ENCODE measurements at regions not wholly inside any gene's neighbourhood (a gene's known extent, or its start where the extent isn't known, plus 50 kb on each side); places are given as distances from the start of the nearest gene placed in this dataset.

GRCh38 chr1:217921126-217921904 lies 290.2 kb downstream of the SPATA17 start:
- no peak for FAIRE-seq

GRCh38 chr1:217924924-217925323 lies 293.8 kb downstream of the SPATA17 start:
- no peak for FAIRE-seq
- DNase-seq (ENCODE audit: extremely low spot score, insufficient read length, low read depth) = no peak

More at GRCh38 chr1:217921126-217921904, 290.2 kb downstream of the SPATA17 start:
- DNase-seq (ENCODE audit: extremely low spot score, insufficient read length, low read depth) = no peak

GRCh38 chr1:217929213-217929885 lies 298.2 kb downstream of the SPATA17 start:
- no peak for DNase-seq (ENCODE audit: extremely low spot score, insufficient read length, low read depth)
- FAIRE-seq = no peak

GRCh38 chr1:217943361-217943760 lies 312.2 kb downstream of the SPATA17 start:
- no peak for DNase-seq (ENCODE audit: extremely low spot score, insufficient read length, low read depth)

GRCh38 chr1:217944550-217944949 lies 313.4 kb downstream of the SPATA17 start:
- no peak for DNase-seq (ENCODE audit: extremely low spot score, insufficient read length, low read depth)
- no peak for FAIRE-seq

More at GRCh38 chr1:217943361-217943760, 312.2 kb downstream of the SPATA17 start:
- no peak for FAIRE-seq

- FAIRE-seq = no peak
- DNase-seq (ENCODE audit: extremely low spot score, insufficient read length, low read depth) = no peak
These were observed 315.4 kb downstream of the SPATA17 start for GRCh38 chr1:217946511-217946910.

- DNase-seq (ENCODE audit: extremely low spot score, insufficient read length, low read depth) (no peak), FAIRE-seq (no peak)
These were observed 317.6 kb downstream of the SPATA17 start for GRCh38 chr1:217948741-217949140.

- DNase-seq (ENCODE audit: extremely low spot score, insufficient read length, low read depth) = no peak
- no peak for FAIRE-seq
These were observed 322.2 kb downstream of the SPATA17 start for GRCh38 chr1:217953330-217953729.

- FAIRE-seq (no peak), DNase-seq (ENCODE audit: extremely low spot score, insufficient read length, low read depth) (no peak)
These were observed 322.8 kb downstream of the SPATA17 start for GRCh38 chr1:217953922-217954321.

GRCh38 chr1:217955723-217956122 lies 324.6 kb downstream of the SPATA17 start:
- DNase-seq (ENCODE audit: extremely low spot score, insufficient read length, low read depth) (no peak), FAIRE-seq (no peak)

- FAIRE-seq (no peak), DNase-seq (ENCODE audit: extremely low spot score, insufficient read length, low read depth) (no peak)
These were observed 319.8 kb upstream of the RRP15 start for GRCh38 chr1:217965156-217965786.

- FAIRE-seq (no peak), DNase-seq (ENCODE audit: extremely low spot score, insufficient read length, low read depth) (no peak)
These were observed 317.0 kb upstream of the RRP15 start for GRCh38 chr1:217968085-217968484.

GRCh38 chr1:217969428-217969827 lies 315.7 kb upstream of the RRP15 start:
- DNase-seq (ENCODE audit: extremely low spot score, insufficient read length, low read depth) (no peak), FAIRE-seq (no peak)

- no peak for FAIRE-seq
- DNase-seq (ENCODE audit: extremely low spot score, insufficient read length, low read depth) = no peak
These were observed 307.1 kb upstream of the RRP15 start for GRCh38 chr1:217977943-217978342.

GRCh38 chr1:217981430-217981829 lies 303.7 kb upstream of the RRP15 start:
- DNase-seq (ENCODE audit: extremely low spot score, insufficient read length, low read depth) (no peak), FAIRE-seq (no peak)

- DNase-seq (ENCODE audit: extremely low spot score, insufficient read length, low read depth) (no peak), FAIRE-seq (no peak)
These were observed 302.6 kb upstream of the RRP15 start for GRCh38 chr1:217982331-217983050.

- DNase-seq (ENCODE audit: extremely low spot score, insufficient read length, low read depth) = no peak
- FAIRE-seq = no peak
These were observed 302.1 kb upstream of the RRP15 start for GRCh38 chr1:217983051-217983375.

- DNase-seq (ENCODE audit: extremely low spot score, insufficient read length, low read depth) (no peak), FAIRE-seq (no peak)
These were observed 299.5 kb upstream of the RRP15 start for GRCh38 chr1:217985641-217986040.

GRCh38 chr1:217989510-217989909 lies 295.6 kb upstream of the RRP15 start:
- DNase-seq (ENCODE audit: extremely low spot score, insufficient read length, low read depth) (no peak), FAIRE-seq (no peak)

- no peak for DNase-seq (ENCODE audit: extremely low spot score, insufficient read length, low read depth)
- no peak for FAIRE-seq
These were observed 291.7 kb upstream of the RRP15 start for GRCh38 chr1:217993439-217993838.
